K562 (cell line): ENCODE measurements at regions not wholly inside any gene's neighbourhood (a gene's known extent, or its start where the extent isn't known, plus 50 kb on each side); places are given as distances from the start of the nearest gene placed in this dataset.

Experiments
- ADNP ChIP-seq: fragments of 200-800 bp; sonication (Bioruptor generic); IDR thresholded peaks from 2 replicates; pipeline ENCODE4 v1.6.1; 2016; ENCODE audit warnings: missing genetic modification characterization, missing compliant biosample characterization
- ATF3 ChIP-seq, 2 experiments: fragments of 450-650 bp in 1 of 2; sonication (generic) in 1 of 2; formaldehyde crosslinking in 1 of 2; IDR thresholded peaks in 1 of 2; conservative IDR thresholded peaks in 1 of 2; 2 replicates each; pipeline versions ENCODE4 v1.6.1 to v1.8.1; 2016 to 2023; ENCODE audit warnings: mild to moderate bottlenecking in 2 of 2, moderate library complexity in 2 of 2, inconsistent platforms in 1 of 2, missing genetic modification reagents in 1 of 2
- ATF7 ChIP-seq: fragments of 450-650 bp; IDR thresholded peaks from 2 replicates; pipeline ENCODE4 v1.7.1; 2014; ENCODE audit warnings: mild to moderate bottlenecking, moderate library complexity
- CEBPB ChIP-seq: fragments of 450-650 bp; IDR thresholded peaks from 2 replicates; pipeline ENCODE4 v1.6.1; 2016; ENCODE audit warnings: missing genetic modification characterization, missing compliant biosample characterization
- ERF ChIP-seq: fragments of 450-650 bp; formaldehyde crosslinking; IDR thresholded peaks from 2 replicates; pipeline ENCODE4 v1.4.0; 2020; ENCODE audit warnings: mild to moderate bottlenecking, mixed read lengths
- ETV1 ChIP-seq: fragments of 450-650 bp; conservative IDR thresholded peaks from 2 replicates; pipeline ENCODE4 v1.6.1; 2016; ENCODE audit warnings: missing genetic modification characterization, control low read depth, low read depth, missing compliant biosample characterization
- JUN ChIP-seq, 2 experiments: sonication (generic) in 1 of 2; formaldehyde crosslinking in 1 of 2; IDR thresholded peaks; 2 replicates each; pipeline versions ENCODE4 v1.6.1 to v1.8.0; 2012 to 2022; ENCODE audit warnings: borderline replicate concordance in 2 of 2, mild to moderate bottlenecking in 2 of 2, improper control_type of control experiment in 1 of 2, low read depth in 1 of 2, low read length in 1 of 2, missing genetic modification reagents in 1 of 2
- MEIS2 ChIP-seq: fragments of 450-650 bp; IDR thresholded peaks from 2 replicates; pipeline ENCODE4 v1.6.1; 2014; ENCODE audit warnings: mild to moderate bottlenecking; ENCODE audit not compliant: partially characterized antibody
- TCF3 ChIP-seq: sonication (generic); formaldehyde crosslinking; IDR thresholded peaks from 2 replicates; pipeline ENCODE4 v1.4.0; 2020; ENCODE audit warnings: mild to moderate bottlenecking, missing genetic modification reagents
- TRIM24 ChIP-seq, 2 experiments: fragments of 450-650 bp; IDR thresholded peaks; 2 replicates each; pipeline ENCODE4 v1.6.1; 2016

GRCh38 chr7:29622335-29623265, 59.0 kb downstream of the PRR15 start (continued):
- TF ChIP-seq ATF3 (IDR thresholded peaks at IDR 0.05) (peak; percentile 84), ATF3 (CRISPR knock-in tag; conservative IDR thresholded peaks at IDR 0.05) (no peak), TRIM24 (IDR thresholded peaks at IDR 0.05) (peak in 1 of 2 experiments; percentile 30; a peak in 1 of 4 replicates), ATF7 (peak; percentile 39; the same call in 1 of the 2 replicates), ADNP (tag) (no peak), JUN (IDR thresholded peaks at IDR 0.05; ENCODE audit: borderline replicate concordance, low read depth, low read length) (peak; percentile 62; the same call in 1 of the 2 replicates), JUN (CRISPR knock-in tag; IDR thresholded peaks at IDR 0.05; ENCODE audit: borderline replicate concordance) (no peak), ERF (CRISPR knock-in tag) (no peak), TCF3 (CRISPR knock-in tag) (peak; percentile 24; the same call in 1 of the 2 replicates), CEBPB (tag) (0 out of 2 replicates have a peak, but pooled peaks have one; percentile 28), MEIS2 (peak; percentile 93), ETV1 (tag) (0 out of 2 replicates have a peak, but pooled peaks have one; percentile 16)
